Neural progenitor cell (in vitro differentiated cells): ENCODE measurements at regions not wholly inside any gene's neighbourhood (a gene's known extent, or its start where the extent isn't known, plus 50 kb on each side); places are given as distances from the start of the nearest gene placed in this dataset.

Source experiments
- DNase-seq: peaks from one replicate; pipeline ENCODE4 v3.0.0-alpha.2; 2016; ENCODE audit warnings: low spot score
- H2AFZ ChIP-seq: fragments of 200-600 bp; sonication (generic); replicated peaks from 2 replicates; pipeline ENCODE4 v1.6.1; 2016; ENCODE audit warnings: antibody characterized with exemption
- H3F3A ChIP-seq: fragments of 200-600 bp; sonication (generic); 2 replicates; pipeline ENCODE4 v1.6.1; 2016; ENCODE audit warnings: antibody characterized with exemption, low read depth
- H3K27ac ChIP-seq: fragments of 200-600 bp; sonication (generic); 2 replicates; pipeline ENCODE4 v1.5.1; 2016; ENCODE audit warnings: mild to moderate bottlenecking
- H3K27me3 ChIP-seq: fragments of 200-600 bp; sonication (generic); 2 replicates; pipeline ENCODE4 v1.6.1; 2016; ENCODE audit warnings: mild to moderate bottlenecking, moderate library complexity
- H3K36me3 ChIP-seq: fragments of 200-600 bp; sonication (generic); 2 replicates; pipeline ENCODE4 v1.5.1; 2016
- H3K4me1 ChIP-seq: fragments of 200-600 bp; sonication (generic); 2 replicates; pipeline ENCODE4 v1.6.1; 2016; ENCODE audit warnings: mixed run types
- H3K4me2 ChIP-seq: fragments of 200-600 bp; sonication (generic); 2 replicates; pipeline ENCODE4 v1.6.1; 2016
- H3K4me3 ChIP-seq: fragments of 200-600 bp; sonication (generic); 2 replicates; pipeline ENCODE4 v1.5.1; 2016
- H3K79me2 ChIP-seq: fragments of 200-600 bp; sonication (generic); 2 replicates; pipeline ENCODE4 v1.6.1; 2016; ENCODE audit warnings: low read depth
- H3K9ac ChIP-seq: fragments of 200-600 bp; sonication (generic); 2 replicates; pipeline ENCODE4 v1.6.1; 2016
- H3K9me3 ChIP-seq: fragments of 200-600 bp; sonication (generic); 2 replicates; pipeline ENCODE4 v1.5.1; 2016; ENCODE audit warnings: low read depth
- H4K20me1 ChIP-seq: fragments of 200-600 bp; sonication (generic); 2 replicates; pipeline ENCODE4 v1.6.1; 2016; ENCODE audit warnings: low read depth
- H3K27ac Mint-ChIP-seq: 3 replicates; pipeline ENCODE4 v1.8.0; 2021; ENCODE audit warnings: mixed read lengths
- H3K27me3 Mint-ChIP-seq: 2 replicates; pipeline ENCODE4 v1.8.0; 2022; ENCODE audit warnings: low read depth, mild to moderate bottlenecking, inconsistent platforms, moderate library complexity, mixed read lengths; ENCODE audit not compliant: insufficient read depth
- H3K36me3 Mint-ChIP-seq: 3 replicates; pipeline ENCODE4 v1.8.0; 2021; ENCODE audit warnings: mixed read lengths
- H3K4me1 Mint-ChIP-seq: 3 replicates; pipeline ENCODE4 v1.8.0; 2021; ENCODE audit warnings: mixed read lengths
- H3K4me3 Mint-ChIP-seq: 3 replicates; pipeline ENCODE4 v1.8.0; 2021; ENCODE audit warnings: mild to moderate bottlenecking, moderate library complexity, mixed read lengths
- H3K9me3 Mint-ChIP-seq: 3 replicates; pipeline ENCODE4 v1.8.0; 2020; ENCODE audit warnings: mixed read lengths
- CTCF ChIP-seq: fragments of 200-600 bp; sonication (generic); IDR thresholded peaks from 2 replicates; pipeline ENCODE4 v1.5.1; 2017; ENCODE audit warnings: antibody characterized with exemption, mild to moderate bottlenecking
- EZH2 ChIP-seq: fragments of 200-600 bp; sonication (generic); IDR thresholded peaks from 2 replicates; pipeline ENCODE4 v1.6.1; 2017; ENCODE audit warnings: antibody characterized with exemption, mild to moderate bottlenecking, moderate library complexity
- EZH2phosphoT487 ChIP-seq: fragments of 200-600 bp; sonication (generic); IDR thresholded peaks from 2 replicates; pipeline ENCODE4 v1.6.1; 2017; ENCODE audit warnings: antibody characterized with exemption

- peaks cover 14% of the 10 kb centered on the region for H3K9me3 Mint-ChIP-seq
- no peak overlapping the region for H3K4me3 ChIP-seq
- peaks cover 29% of the 10 kb centered on the region for H3K4me1 Mint-ChIP-seq
- no peaks in the 10 kb centered on the region for H4K20me1 ChIP-seq
- peaks cover 43% of the 10 kb centered on the region for H3K4me1 ChIP-seq
- no peak overlapping the region for H3K27ac Mint-ChIP-seq
- no peak overlapping the region for H3K4me3 Mint-ChIP-seq
- peak overlapping the region; percentile 15 for H3K4me2 ChIP-seq
- H2AFZ ChIP-seq: no peak overlapping the region
- H3K36me3 Mint-ChIP-seq: no peaks in the 10 kb centered on the region
- peak overlapping the region; percentile 95 for H3K27ac ChIP-seq
- H3K27me3 Mint-ChIP-seq: peaks cover 7% of the 10 kb centered on the region
- H3K36me3 ChIP-seq: no peaks in the 10 kb centered on the region
- H3K27me3 ChIP-seq: no peaks in the 10 kb centered on the region
- peaks cover 28% of the 10 kb centered on the region for H3F3A ChIP-seq
- no peak overlapping the region for H3K9ac ChIP-seq
- TF ChIP-seq CTCF: no peak
- TF ChIP-seq EZH2: no peak
- TF ChIP-seq EZH2phosphoT487: no peak
- peak; percentile 7 for DNase-seq
- no peaks in the 10 kb centered on the region for H3K9me3 ChIP-seq
- H3K79me2 ChIP-seq: no peaks in the 10 kb centered on the region
Observed at GRCh38 chr2:156659694-156660093, 223.5 kb downstream of the GPD2 start.

- Histone ChIP-seq H4K20me1 (no peaks in the 10 kb centered on the region), H3F3A (peaks cover 14% of the 10 kb centered on the region), H3K4me1 (peaks cover 21% of the 10 kb centered on the region), H3K27ac (no peak overlapping the region), H3K36me3 (no peaks in the 10 kb centered on the region), H3K79me2 (no peaks in the 10 kb centered on the region), H2AFZ (peak overlapping the region; percentile 65), H3K4me2 (peak overlapping the region; percentile 5), H3K27me3 (no peaks in the 10 kb centered on the region), H3K4me3 (no peak overlapping the region), H3K9ac (no peak overlapping the region), H3K9me3 (peaks cover 7% of the 10 kb centered on the region)
- H3K4me1 Mint-ChIP-seq: peaks cover 13% of the 10 kb centered on the region
- H3K27ac Mint-ChIP-seq: no peak overlapping the region
- no peak for DNase-seq
- peaks cover 31% of the 10 kb centered on the region for H3K9me3 Mint-ChIP-seq
- peaks cover 2% of the 10 kb centered on the region for H3K27me3 Mint-ChIP-seq
- no peak for TF ChIP-seq CTCF
- no peaks in the 10 kb centered on the region for H3K36me3 Mint-ChIP-seq
- no peak overlapping the region for H3K4me3 Mint-ChIP-seq
Observed at GRCh38 chr2:156663757-156664409, 227.7 kb downstream of the GPD2 start.

GRCh38 chr2:156666130-156666785, 230.1 kb downstream of the GPD2 start:
- no peak overlapping the region for H2AFZ ChIP-seq
- H3K4me1 Mint-ChIP-seq: peaks cover 3% of the 10 kb centered on the region
- H3K4me3 Mint-ChIP-seq: no peak overlapping the region
- DNase-seq: no peak
- TF ChIP-seq CTCF: no peak
- no peak for TF ChIP-seq EZH2
- TF ChIP-seq EZH2phosphoT487: no peak
- no peaks in the 10 kb centered on the region for H3K36me3 Mint-ChIP-seq
- no peak overlapping the region for H3K27ac ChIP-seq
- peaks cover 32% of the 10 kb centered on the region for H3K9me3 Mint-ChIP-seq
- H3K9me3 ChIP-seq: peaks cover 7% of the 10 kb centered on the region
- no peaks in the 10 kb centered on the region for H3K79me2 ChIP-seq
- no peaks in the 10 kb centered on the region for H3F3A ChIP-seq
- H3K4me2 ChIP-seq: no peak overlapping the region
- H3K36me3 ChIP-seq: no peaks in the 10 kb centered on the region
- no peak overlapping the region for H3K4me3 ChIP-seq
- peaks cover 12% of the 10 kb centered on the region for H3K4me1 ChIP-seq
- no peaks in the 10 kb centered on the region for H4K20me1 ChIP-seq
- no peak overlapping the region for H3K9ac ChIP-seq
- H3K27me3 ChIP-seq: no peaks in the 10 kb centered on the region
- no peak overlapping the region for H3K27ac Mint-ChIP-seq
- H3K27me3 Mint-ChIP-seq: peaks cover 2% of the 10 kb centered on the region
